Naive B cell (primary cell): ENCODE measurements at regions not wholly inside any gene's neighbourhood (a gene's known extent, or its start where the extent isn't known, plus 50 kb on each side); places are given as distances from the start of the nearest gene placed in this dataset.

Source experiments
- ATAC-seq, 2 donors: fragments of 150-1000 bp; cut with Tn5 transposase; 2 replicates each; pipeline ENCODE4 v1.10.0; 2021; ENCODE audit warnings: low read depth in 2 of 2, mild to moderate bottlenecking in 2 of 2, moderate library complexity in 2 of 2
- DNase-seq: peaks from one replicate; pipeline ENCODE4 v3.0.0; 2022
- H3K27ac Mint-ChIP-seq, 6 donors: one replicate each; pipeline ENCODE4 v1.8.0; 2020 to 2022; ENCODE audit warnings: mild to moderate bottlenecking in 6 of 6, mixed read lengths in 6 of 6, moderate library complexity in 5 of 6, inconsistent platforms in 2 of 6
- H3K27me3 Mint-ChIP-seq, 3 donors: one replicate each; pipeline ENCODE4 v1.8.0; 2021 to 2022; ENCODE audit warnings: mixed read lengths in 3 of 3, mild to moderate bottlenecking in 1 of 3
- H3K36me3 Mint-ChIP-seq, 2 donors: one replicate each; pipeline ENCODE4 v1.8.0; 2020 to 2022; ENCODE audit warnings: mixed read lengths in 2 of 2, inconsistent platforms in 1 of 2, mild to moderate bottlenecking in 1 of 2
- H3K4me1 Mint-ChIP-seq, 3 donors: one replicate each; pipeline ENCODE4 v1.8.0; 2020 to 2022; ENCODE audit warnings: mixed read lengths in 3 of 3, inconsistent platforms in 1 of 3, mild to moderate bottlenecking in 1 of 3, moderate library complexity in 1 of 3
- H3K4me3 Mint-ChIP-seq, 8 donors: one replicate each; pipeline ENCODE4 v1.8.0; 2020 to 2022; ENCODE audit warnings: mild to moderate bottlenecking in 8 of 8, mixed read lengths in 8 of 8, moderate library complexity in 8 of 8, inconsistent platforms in 2 of 8
- H3K9me3 Mint-ChIP-seq, 7 donors: one replicate each; pipeline ENCODE4 v1.8.0; 2020 to 2022; ENCODE audit warnings: mixed read lengths in 7 of 7, mild to moderate bottlenecking in 5 of 7, inconsistent platforms in 2 of 7, moderate library complexity in 1 of 7

DNA sequence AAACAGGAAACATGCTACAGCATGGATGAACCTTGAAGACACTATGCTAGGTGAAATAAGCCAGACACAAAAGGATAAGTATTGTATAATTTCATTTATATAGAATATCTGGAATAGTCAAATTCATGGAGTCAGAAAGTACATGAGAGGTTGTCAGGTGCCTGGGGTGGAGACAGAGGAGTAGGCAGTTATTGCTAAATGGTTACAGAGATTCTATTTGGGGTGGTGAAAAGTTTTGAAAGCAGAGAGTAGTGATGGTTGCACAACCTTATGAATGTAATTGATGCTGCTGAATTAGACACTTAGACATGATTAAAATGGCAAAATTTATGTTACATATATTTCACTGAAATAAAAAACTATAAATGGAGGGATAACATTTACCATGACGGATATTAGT is 197.4 kb downstream of the VAPA start:
- H3K4me1 Mint-ChIP-seq = peaks cover 0 to 10% (median 7%) of the 10 kb centered on the region in 3 donors
- ATAC-seq = no peak
- H3K27me3 Mint-ChIP-seq = peaks cover 0 to 19% (median 12%) of the 10 kb centered on the region in 3 donors
- peak overlapping the region in 1 of 8 donors; percentile 17 for H3K4me3 Mint-ChIP-seq
- peaks cover 0 to 7% of the 10 kb centered on the region in 2 donors for H3K36me3 Mint-ChIP-seq
- no peak for DNase-seq
- peaks cover 0 to 9% (median 3%) of the 10 kb centered on the region in 7 donors for H3K9me3 Mint-ChIP-seq
- no peak overlapping the region for H3K27ac Mint-ChIP-seq

- H3K36me3 Mint-ChIP-seq = peaks cover 0 to 7% of the 10 kb centered on the region in 2 donors
- DNase-seq (no peak), ATAC-seq (no peak)
- H3K9me3 Mint-ChIP-seq = peaks cover 0 to 6% (median 2%) of the 10 kb centered on the region in 7 donors
- H3K27me3 Mint-ChIP-seq = peaks cover 0 to 23% (median 12%) of the 10 kb centered on the region in 3 donors
- no peak overlapping the region for H3K27ac Mint-ChIP-seq
- peaks cover 0 to 10% (median 7%) of the 10 kb centered on the region in 3 donors for H3K4me1 Mint-ChIP-seq
- H3K4me3 Mint-ChIP-seq = peak overlapping the region in 2 of 8 donors; percentile 41 to 78
Observed at GRCh38 chr18:10111944-10112343, 198.1 kb downstream of the VAPA start.

GRCh38 chr18:10113121-10114022 is 199.6 kb downstream of the VAPA start:
- Mint-ChIP-seq H3K9me3 (peaks cover 0 to 6% (median 0%) of the 10 kb centered on the region in 7 donors), H3K27ac (peak overlapping the region in 1 of 6 donors; percentile 16), H3K36me3 (peaks cover 0 to 9% of the 10 kb centered on the region in 2 donors), H3K27me3 (peaks cover 0 to 28% (median 12%) of the 10 kb centered on the region in 3 donors), H3K4me3 (no peak overlapping the region), H3K4me1 (peaks cover 0 to 10% (median 7%) of the 10 kb centered on the region in 3 donors)
- DNase-seq (no peak), ATAC-seq (no peak)

DNA sequence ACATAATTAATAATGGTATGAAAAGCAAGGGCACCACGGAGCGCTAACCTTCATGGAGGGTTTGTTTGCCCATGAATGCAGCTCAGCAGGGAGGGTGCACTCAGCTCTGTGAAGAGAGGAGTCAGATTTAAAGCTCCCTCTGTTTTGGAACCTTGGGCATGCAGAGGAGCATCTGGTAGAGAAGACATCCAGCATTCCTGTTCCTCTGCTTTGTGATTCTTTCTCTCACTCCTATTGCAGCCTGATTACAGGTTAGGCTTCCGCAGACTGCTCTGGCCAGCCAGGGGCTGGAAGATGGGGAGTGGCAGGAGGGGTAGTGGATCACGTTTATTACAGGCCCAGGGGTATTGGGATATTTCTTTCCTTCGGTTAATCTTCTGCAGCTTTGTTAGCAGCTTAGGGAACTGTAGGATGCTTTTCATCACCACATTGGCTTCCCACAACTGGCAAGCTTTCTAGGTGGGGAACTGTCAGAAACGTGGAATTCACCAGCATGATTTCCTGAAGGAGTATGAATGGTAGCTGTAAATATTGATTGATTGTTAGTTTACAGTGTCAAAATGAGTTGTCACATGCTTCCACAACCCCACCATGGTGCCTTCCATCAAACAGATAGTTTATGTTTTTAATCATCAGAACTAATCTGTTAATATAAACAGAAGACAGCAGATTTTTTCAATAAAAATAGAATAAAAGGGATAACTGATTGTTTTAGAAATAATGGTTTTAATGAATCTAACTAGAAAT is 201.1 kb downstream of the VAPA start:
- H3K27me3 Mint-ChIP-seq = peaks cover 0 to 21% (median 9%) of the 10 kb centered on the region in 3 donors
- peaks cover 2 to 10% (median 7%) of the 10 kb centered on the region in 3 donors for H3K4me1 Mint-ChIP-seq
- H3K4me3 Mint-ChIP-seq = no peak overlapping the region
- no peak overlapping the region for H3K27ac Mint-ChIP-seq
- peaks cover 0 to 9% of the 10 kb centered on the region in 2 donors for H3K36me3 Mint-ChIP-seq
- peaks cover 0 to 7% (median 2%) of the 10 kb centered on the region in 7 donors for H3K9me3 Mint-ChIP-seq
- no peak for DNase-seq
- no peak for ATAC-seq

- ATAC-seq = no peak
- Mint-ChIP-seq H3K4me1 (peaks cover 7 to 13% (median 7%) of the 10 kb centered on the region in 3 donors), H3K36me3 (peaks cover 0 to 7% of the 10 kb centered on the region in 2 donors), H3K27ac (no peak overlapping the region), H3K9me3 (peaks cover 0 to 6% (median 0%) of the 10 kb centered on the region in 7 donors), H3K4me3 (no peak overlapping the region), H3K27me3 (peaks cover 0 to 16% (median 8%) of the 10 kb centered on the region in 3 donors)
- DNase-seq = no peak
Observed at GRCh38 chr18:10116574-10116973, 202.8 kb downstream of the VAPA start.

DNA sequence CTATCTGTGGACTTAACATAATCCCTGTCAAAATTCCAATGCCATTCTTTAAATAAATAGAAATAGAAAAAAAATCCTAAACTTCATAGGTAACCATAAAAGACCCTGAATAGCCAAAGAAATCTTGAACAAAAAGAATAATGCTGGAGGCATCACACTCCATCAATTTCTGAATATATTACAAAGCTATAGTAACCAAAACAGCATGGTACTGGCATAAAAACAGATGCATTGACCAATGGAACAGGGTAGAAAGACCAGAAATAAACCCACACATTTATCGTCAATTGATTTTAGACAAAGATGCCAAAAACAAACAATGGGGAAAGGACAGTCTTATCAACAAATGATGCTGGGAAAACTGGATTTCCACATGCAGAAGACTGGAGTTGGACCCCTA is 205.7 kb downstream of the VAPA start:
- H3K4me3 Mint-ChIP-seq = no peak overlapping the region
- no peak for DNase-seq

DNA sequence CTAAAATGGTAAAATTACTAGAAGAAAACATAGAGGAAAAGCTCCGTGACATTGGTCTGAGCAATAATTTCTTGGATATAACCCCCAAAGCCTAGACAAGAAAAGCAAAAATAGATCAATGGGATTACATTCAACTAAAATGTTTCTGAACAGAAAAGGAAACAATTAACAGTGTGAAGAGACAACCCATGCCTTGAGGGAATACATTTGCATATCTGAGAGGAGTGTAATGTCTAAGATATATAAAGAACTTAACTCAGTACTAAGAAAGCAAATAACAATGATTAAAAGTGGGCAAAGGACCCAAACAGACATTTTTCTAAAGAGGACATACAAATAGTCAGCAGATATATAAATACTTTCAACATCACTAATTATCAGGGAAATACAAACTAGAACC is 206.2 kb downstream of the VAPA start:
- Mint-ChIP-seq H3K4me3 (no peak overlapping the region), H3K36me3 (peaks cover 0 to 7% of the 10 kb centered on the region in 2 donors), H3K4me1 (peaks cover 0 to 7% (median 3%) of the 10 kb centered on the region in 3 donors), H3K9me3 (peaks cover 0 to 6% (median 0%) of the 10 kb centered on the region in 7 donors), H3K27me3 (peaks cover 0 to 9% (median 0%) of the 10 kb centered on the region in 3 donors), H3K27ac (peak overlapping the region in 2 of 6 donors; percentile 19 to 30)
- DNase-seq (no peak), ATAC-seq (no peak)

More for the DNA sequence above, 205.7 kb downstream of the VAPA start:
- Mint-ChIP-seq H3K4me1 (peaks cover 0 to 7% (median 3%) of the 10 kb centered on the region in 3 donors), H3K27ac (no peak overlapping the region), H3K27me3 (peaks cover 0 to 9% (median 0%) of the 10 kb centered on the region in 3 donors), H3K36me3 (peaks cover 0 to 7% of the 10 kb centered on the region in 2 donors), H3K9me3 (peaks cover 0 to 6% (median 0%) of the 10 kb centered on the region in 7 donors)
- no peak for ATAC-seq

DNA sequence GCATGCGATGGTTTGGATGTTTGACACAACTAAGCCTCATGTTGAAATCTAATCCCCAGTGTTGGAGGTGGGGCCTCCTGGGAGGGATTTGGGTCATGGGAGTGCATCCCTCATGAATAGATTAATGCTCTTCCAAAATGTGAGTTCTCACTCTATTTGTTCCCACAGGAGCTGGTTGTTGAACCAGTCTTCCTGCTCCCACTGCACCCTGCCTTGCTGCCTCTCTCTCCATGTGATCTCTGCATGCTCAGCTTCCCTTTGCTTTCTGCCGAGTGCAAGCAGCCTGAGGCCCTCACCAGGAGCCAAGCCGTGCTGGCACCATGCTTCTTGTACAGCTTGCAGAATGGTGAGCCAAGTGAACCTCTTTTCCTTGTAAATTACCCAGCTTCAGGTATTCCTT is 206.8 kb downstream of the VAPA start:
- Mint-ChIP-seq H3K4me1 (peaks cover 0 to 7% (median 3%) of the 10 kb centered on the region in 3 donors), H3K4me3 (peak overlapping the region in 1 of 8 donors; percentile 9), H3K27me3 (peaks cover 0 to 9% (median 0%) of the 10 kb centered on the region in 3 donors), H3K36me3 (peaks cover 0 to 7% of the 10 kb centered on the region in 2 donors), H3K27ac (no peak overlapping the region), H3K9me3 (peaks cover 0 to 6% (median 0%) of the 10 kb centered on the region in 7 donors)
- DNase-seq (no peak), ATAC-seq (no peak)

DNA sequence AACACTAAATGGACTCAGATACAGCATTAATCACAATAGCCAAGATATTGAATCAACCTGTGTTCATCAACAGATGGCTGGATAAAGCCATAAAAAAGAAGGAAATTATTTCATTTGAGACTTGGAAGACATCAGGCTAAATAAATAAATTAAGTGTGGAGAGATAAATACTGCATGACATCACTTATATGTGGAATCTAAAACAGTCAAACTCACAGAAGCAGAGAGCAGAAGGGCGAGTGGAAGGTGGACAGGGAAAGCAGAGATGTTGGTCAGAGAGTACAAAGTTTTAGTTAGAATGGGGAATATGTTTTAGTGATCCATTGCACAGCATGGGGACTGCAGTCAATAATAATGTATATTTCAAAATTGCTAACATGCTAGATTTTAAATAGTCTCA is 207.2 kb downstream of the VAPA start:
- Mint-ChIP-seq H3K9me3 (peaks cover 0 to 6% (median 0%) of the 10 kb centered on the region in 7 donors), H3K4me1 (peaks cover 0 to 7% (median 3%) of the 10 kb centered on the region in 3 donors), H3K36me3 (peaks cover 0 to 7% of the 10 kb centered on the region in 2 donors), H3K4me3 (no peak overlapping the region), H3K27me3 (peaks cover 0 to 9% (median 0%) of the 10 kb centered on the region in 3 donors), H3K27ac (no peak overlapping the region)
- no peak for ATAC-seq
- no peak for DNase-seq

DNA sequence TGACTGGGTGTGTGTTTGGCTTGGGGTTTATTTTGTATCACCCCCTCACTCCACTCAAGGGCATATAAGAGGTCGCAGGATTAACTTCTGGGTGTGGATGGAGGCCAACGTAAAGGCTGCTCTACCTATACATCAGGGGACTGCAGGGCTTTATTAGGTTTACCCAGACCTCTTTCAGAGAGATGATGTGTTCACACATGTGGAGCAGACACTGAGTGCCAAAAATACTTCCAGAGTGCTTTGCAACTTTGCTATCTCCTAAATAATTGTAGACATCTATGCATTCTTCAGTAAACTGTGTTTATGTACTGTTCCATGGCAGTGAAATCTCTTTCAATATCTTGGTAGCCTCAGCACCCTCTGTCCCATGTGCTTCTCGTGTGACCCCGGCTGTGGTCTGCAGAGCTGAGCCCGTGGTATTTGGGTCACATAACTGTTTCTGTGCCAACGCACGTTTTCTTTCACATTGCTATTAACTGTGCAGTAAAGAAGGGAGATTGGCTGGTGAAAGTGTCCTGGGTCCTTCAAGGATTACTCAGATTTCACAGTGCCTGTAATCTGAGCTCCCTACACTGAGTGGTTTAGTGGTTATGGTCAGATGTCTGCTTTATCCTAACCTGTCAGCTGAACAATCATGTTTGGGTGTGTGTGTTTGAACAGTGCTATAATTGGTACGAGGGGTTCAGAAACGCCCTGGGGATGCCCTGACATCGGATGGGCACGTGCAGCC is 208.1 kb downstream of the VAPA start:
- peaks cover 0 to 6% (median 0%) of the 10 kb centered on the region in 3 donors for H3K27me3 Mint-ChIP-seq
- H3K4me1 Mint-ChIP-seq = peaks cover 0 to 7% (median 3%) of the 10 kb centered on the region in 3 donors
- ATAC-seq (no peak), DNase-seq (no peak)
- no peak overlapping the region for H3K4me3 Mint-ChIP-seq
- no peak overlapping the region for H3K27ac Mint-ChIP-seq
- H3K36me3 Mint-ChIP-seq = peaks cover 0 to 7% of the 10 kb centered on the region in 2 donors
- peaks cover 0 to 6% (median 0%) of the 10 kb centered on the region in 7 donors for H3K9me3 Mint-ChIP-seq

DNA sequence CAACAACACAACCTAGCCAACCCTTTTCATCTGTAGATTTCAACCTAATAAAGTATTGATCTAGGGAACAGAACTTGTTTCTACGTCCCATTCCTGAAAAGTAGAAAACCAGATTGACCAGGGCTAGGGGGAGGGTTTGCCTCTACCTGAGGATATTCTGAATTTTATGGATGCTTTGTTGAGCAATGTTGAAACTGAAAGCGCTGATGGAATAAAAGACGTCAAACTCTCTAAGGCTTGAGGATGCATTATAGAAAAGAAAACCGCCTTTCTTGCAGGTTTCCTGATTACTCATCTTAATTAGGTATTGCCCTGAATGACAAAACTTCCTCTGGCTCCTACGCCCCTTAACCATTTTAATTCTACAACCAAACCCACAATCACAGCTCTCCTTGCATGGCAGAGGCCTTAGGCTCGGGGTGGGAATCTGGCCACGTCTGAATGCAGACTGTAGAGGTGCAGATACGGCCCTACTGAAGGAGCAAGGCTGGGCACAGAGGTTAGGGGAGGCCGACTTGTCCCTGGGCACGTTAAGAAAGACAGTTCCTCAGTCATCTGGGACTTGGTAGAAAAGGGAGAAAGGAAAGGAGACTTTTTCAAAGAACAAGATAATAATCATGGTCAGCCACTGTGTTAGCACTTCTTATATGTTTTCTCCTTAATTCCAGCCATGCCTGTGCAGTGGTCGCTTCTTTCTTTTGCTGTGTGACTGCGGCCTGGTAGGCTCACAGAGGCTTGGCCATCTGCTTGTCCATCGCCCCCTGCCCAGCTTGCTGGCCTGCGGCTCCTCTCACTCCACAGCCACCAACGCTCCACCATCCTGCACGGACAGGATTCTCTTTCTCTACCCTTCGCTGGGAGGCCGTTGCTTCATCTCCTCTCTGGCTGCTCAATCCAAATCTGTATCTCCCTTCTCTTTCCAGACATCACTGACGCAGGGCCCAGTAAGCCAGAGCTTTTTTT is 209.5 kb downstream of the VAPA start:
- H3K4me1 Mint-ChIP-seq = peaks cover 0 to 7% (median 6%) of the 10 kb centered on the region in 3 donors
- peaks cover 0 to 6% of the 10 kb centered on the region in 2 donors for H3K36me3 Mint-ChIP-seq
- peaks cover 0 to 7% (median 4%) of the 10 kb centered on the region in 3 donors for H3K27me3 Mint-ChIP-seq
- no peak overlapping the region for H3K4me3 Mint-ChIP-seq
- peaks cover 0 to 6% (median 0%) of the 10 kb centered on the region in 7 donors for H3K9me3 Mint-ChIP-seq
- DNase-seq (no peak), ATAC-seq (no peak)
- H3K27ac Mint-ChIP-seq = peak overlapping the region in 3 of 6 donors; percentile 35 to 76 (median 67)

- Mint-ChIP-seq H3K36me3 (no peaks in the 10 kb centered on the region), H3K4me3 (no peak overlapping the region), H3K27me3 (peaks cover 0 to 7% (median 5%) of the 10 kb centered on the region in 3 donors), H3K4me1 (peaks cover 0 to 7% (median 6%) of the 10 kb centered on the region in 3 donors), H3K9me3 (peaks cover 0 to 6% (median 0%) of the 10 kb centered on the region in 7 donors), H3K27ac (peak overlapping the region in 1 of 6 donors; percentile 27)
- DNase-seq (no peak), ATAC-seq (no peak)
Observed at GRCh38 chr18:10124071-10124470, 210.3 kb downstream of the VAPA start.
